CD4-positive, alpha-beta T cell treated with Interleukin-15 for 1 hour (primary cell): ENCODE measurements at regions not wholly inside any gene's neighbourhood (a gene's known extent, or its start where the extent isn't known, plus 50 kb on each side); places are given as distances from the start of the nearest gene placed in this dataset.
"Not testable (repeated sequence)": the region's sequence is repeated elsewhere in the genome, so short reads cannot be mapped to it uniquely, and the experiment has no call there.

Experiments
- DNase-seq: peaks from one replicate; pipeline ENCODE4 v3.0.0-alpha.2; 2020

DNA sequence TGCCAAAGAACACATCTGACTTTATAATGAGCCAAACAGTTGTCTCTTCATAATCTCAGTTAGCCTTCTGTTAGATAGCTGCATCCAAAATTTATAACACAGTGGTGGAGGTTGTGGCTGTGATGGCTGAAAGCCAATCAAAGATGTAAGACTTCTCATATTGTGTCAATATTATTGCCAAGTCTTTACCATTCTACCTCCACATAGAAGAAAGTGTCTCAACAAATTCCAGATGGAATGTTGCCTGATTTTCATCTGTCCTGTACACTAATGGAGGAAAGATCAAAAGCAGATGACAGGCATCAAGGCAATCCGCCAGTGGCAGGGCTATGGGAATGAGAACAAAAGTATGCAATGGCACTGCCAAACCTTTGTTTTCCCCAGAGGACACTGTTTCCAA lies 813.1 kb upstream of the NOVA1 start:
- DNase-seq: no peak

DNA sequence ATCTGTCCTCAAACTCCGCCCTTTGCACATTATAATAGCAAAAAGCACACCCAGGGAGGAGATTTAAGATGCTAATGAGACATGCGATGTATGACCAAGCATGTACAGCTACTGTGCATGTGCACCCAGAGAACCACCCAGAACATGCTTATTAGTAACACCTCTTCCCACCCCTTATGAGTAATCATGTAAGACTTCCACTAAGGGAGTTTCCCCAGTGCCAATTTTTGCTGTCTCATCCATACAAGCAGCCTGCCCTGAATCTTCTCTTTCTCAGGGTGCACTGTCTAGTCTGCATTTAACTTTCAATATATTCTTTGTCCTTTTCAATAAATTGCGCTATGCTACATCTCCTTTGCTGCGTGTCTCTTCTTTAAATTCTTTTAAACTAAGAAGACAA lies 830.0 kb upstream of the NOVA1 start:
- DNase-seq: no peak

DNA sequence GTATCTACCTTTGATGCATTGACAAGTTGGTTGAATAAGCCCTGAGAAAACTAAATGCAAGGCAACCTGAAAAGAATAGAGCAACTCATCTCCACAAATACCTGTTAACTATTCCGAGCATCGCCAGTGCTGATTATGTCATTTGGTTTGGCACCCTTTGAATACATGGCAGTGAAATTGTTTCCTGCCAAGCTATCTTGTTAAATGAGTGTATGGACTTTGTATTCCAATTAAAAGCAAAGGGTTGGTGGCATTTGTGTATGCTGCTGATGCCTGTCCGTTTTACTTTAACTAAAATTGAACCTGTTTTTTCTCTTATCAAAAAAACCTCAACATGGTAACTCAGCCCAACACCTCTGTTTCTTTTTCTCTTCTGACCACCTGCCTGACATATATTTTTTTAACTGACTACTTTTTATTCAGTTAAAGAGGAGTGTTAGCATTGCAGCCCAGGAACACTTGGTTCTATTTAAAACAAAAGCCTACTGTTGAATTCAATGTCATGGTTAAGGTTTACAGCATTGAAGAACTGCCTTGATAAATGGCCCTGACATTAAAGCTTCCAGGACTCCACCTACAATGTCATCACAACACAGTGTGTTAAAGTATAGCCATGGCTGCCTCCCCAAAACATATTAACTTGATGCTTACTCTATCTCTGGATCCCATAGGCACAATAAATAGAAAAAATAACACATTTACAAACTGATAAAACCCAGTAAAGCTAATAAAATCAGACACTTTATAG lies 838.3 kb upstream of the NOVA1 start:
- DNase-seq: no peak

DNA sequence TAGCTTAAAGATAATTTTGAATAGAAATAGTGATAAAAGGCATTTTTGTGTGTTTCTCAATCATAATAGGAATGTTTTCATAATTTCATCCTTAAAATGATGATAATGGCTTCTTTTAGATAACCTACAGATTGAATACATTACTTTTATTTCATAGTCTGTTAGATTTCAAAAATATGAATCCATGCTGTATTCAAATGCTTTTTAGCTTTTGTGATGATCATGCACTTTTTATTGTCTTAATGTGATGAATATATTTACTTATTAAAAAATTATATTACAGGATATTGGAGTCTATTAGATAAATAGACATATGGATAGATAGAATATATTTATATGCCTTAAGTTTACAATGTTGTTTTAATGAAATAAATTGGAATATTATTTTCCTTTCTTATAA lies 886.8 kb upstream of the NOVA1 start:
- DNase-seq: no peak

DNA sequence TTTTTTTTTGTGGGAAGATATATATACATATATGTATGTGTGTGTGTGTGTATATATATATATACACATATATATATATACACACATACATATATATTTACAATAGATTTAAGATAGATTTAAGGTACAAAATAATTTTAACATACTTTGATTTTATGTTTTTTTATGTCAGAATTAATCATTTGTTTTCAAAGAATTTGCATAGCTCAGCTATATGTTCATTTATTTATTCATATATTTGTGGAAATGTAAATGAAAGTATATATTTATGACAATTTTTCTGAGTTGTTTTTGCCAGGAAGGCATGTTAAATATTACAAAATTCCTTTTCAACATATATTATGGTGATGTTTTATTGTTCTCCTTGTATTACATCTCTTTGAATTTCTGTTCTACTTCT lies 887.4 kb upstream of the NOVA1 start:
- no peak for DNase-seq

DNA sequence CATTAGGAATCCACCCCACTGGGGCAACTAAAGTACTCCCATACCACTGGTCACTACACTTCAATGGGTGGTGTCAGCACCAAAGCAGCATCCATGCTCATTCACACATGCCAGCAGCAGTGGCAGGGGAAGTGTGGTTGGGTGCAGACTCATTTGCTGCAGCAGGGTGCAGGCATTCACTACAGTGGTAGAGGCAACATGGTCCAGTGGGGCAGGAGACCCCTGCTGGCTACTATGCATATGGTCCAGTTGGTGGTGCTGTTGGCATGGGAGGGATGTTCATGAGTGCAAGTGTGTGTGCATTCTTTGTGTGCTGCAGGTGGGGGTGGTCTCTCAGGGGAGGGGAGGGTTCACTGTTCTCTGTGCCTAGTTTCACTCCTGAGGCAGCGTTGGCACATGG lies 908.4 kb upstream of the NOVA1 start:
- DNase-seq: no peak

DNA sequence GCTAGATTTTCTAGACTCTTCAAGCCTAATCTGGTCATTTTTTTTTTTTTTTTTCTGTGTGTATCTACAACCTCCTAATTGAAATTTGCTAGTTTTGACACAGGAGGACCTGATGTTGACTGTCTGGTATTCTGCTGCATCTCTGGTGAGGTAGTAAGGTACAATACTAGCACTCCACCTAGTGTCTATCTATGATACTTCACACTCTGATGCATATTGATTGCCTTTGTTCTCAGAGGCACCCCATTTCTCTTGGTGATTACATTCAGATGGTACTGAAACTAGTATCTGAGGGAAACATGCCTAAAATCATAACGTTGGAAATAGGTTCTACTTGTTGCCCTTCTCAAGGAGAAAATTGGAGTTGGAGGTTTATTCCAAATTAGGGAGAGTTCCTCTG lies 930.5 kb upstream of the NOVA1 start:
- no peak for DNase-seq

DNA sequence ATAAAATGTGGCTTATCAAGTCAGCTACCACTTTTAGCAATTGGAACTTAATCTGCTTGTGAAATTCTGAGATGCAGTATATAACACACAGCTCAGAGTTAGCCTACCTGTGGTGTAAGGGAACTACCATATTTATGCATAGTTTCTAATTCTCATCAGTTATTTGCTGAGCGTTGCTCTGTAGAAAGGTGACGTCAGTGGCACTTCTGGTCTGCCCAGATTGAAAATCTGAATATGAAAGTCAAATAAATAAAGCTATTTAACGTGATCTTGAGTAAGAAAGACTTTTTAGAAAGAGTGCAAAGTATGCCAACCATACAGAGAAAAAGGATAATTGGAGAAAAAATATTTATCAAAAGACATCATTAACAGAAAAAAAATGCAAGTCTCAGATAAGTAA lies 938.9 kb upstream of the NOVA1 start:
- DNase-seq: no peak

DNA sequence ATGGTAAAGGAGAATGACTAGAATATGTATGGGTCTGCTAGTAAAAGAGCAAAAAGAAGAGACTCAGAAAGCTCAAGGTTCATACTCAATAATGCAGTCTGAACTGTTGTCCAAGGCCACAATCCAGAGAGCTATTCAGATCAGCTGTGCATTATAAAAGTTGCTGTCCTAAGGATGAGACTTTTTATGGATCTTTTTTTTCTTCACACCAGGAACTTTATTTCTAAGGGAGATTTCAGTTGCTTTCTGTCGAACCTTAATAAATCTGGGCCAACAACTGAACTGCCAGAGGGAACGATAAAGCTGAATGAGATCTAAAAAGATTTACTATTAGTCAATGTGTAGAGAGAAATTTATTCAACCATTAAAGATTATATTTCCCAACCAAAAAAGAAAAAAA lies 948.3 kb upstream of the NOVA1 start:
- no peak for DNase-seq

DNA sequence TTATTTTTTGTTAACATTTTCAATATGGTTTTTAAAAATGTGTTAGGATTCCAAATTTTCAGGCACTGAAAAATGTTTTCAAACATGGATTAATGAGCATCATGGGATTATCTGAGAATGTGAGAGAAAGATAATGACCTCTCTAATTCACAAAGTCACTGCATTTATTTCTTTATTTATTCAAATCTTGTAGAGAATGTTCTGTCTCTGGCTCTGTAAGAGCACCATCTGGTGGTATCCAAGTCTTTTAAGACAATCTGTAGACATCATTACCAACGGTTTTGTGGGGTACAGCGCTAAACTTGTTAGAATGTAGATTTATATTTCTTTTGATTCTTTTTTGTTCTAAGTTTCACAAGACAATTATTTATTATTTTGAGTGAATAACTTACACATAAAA lies 956.0 kb upstream of the NOVA1 start:
- DNase-seq: no peak

DNA sequence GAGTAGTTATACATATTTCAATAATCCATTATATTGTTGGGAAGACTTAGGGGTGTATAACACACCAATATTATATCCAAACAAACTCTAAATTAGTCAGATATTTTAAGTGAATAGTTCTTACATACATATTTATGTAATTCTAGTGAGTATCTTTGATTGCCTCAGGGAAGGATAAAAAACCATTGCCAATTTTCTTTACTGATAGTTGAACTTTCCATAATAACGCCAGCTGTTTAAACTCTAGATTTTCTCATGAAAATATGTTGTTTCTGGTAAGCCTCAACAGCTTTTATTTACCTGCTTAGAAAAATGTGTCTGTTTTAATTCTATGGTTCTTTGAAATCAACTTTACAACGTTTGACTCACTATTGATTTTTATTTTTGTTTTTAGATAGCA lies 959.6 kb upstream of the NOVA1 start:
- DNase-seq: no peak

DNA sequence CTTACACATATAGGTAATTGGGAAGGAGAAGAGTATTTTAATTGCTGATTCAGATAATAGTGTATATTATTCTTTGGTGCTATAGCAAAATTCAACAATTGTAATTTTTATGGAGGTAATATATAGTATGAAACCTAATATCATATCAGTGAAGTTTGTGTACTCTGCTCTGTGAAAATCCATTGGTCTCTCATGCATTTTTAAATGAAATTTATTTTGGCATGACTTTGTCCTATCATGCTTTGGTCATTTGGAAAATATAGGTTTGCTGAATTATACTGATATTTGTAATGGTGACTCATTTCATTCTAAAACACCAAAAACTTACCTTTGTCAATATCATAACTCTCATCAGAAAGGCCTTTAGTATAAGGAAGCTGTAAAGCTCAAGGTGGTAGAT lies 962.0 kb upstream of the NOVA1 start:
- no peak for DNase-seq

DNA sequence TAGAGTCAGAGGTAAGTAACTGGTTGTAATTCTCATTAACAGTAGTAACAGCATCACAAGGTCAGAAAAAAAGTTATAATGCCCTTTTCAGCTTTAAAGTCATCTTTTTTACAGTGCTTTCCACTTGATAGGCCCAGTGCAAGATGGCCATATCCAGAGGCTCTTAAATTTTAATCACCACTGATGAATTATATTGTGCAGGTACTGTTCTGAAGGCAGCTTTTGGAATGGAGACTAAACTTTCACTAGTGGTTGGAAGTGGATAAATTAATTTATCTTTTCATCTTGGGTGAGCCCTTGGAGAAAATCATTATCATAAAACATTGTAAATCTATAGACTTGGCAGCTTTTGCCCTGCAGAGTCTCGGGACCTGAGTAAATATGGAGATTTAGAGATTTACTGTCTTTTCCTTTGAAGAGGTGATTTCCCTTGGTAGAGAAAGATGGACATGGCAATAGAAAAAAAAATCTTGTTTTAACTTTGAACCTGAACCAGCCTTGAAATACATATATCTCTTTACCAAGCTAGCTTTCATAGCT lies 969.1 kb upstream of the NOVA1 start:
- DNase-seq: no peak

DNA sequence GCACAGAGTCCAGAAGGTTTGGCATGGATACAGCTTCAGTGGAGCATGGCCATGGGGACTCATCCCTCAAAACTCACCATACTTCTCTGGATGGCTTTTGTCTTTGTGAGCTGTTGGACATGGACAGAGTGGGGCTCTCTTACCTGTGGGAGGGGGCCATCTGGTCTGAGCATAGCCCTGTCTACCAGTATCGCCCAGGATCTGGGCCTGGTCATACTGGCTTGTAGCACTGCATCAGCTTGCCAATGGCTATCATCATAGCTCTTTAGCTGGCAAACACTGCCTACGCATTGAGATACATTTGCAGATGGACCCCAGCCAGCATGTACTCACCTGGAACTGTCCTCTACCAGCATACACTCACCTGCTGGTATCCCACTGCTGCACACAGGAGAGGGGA lies 975.2 kb upstream of the NOVA1 start:
- no peak for DNase-seq

DNA sequence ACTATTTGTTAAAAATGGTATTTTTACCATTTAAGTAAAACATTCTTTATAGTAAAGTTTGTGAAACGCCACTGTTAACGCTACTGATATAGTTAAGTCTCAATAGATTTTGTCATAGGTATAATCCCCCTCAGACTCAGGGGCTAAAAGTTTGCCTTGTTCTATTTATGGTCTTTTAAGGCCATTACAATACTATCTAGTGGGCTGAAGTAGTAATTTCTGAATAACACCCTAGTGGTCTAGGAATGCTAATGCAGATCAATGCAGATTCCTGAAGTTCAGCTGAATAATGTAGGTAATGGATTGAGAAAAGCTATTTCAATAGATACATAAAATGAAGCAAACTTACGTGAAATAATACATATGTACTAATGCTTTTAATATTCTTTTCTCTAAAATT lies 989.3 kb upstream of the NOVA1 start:
- no peak for DNase-seq

DNA sequence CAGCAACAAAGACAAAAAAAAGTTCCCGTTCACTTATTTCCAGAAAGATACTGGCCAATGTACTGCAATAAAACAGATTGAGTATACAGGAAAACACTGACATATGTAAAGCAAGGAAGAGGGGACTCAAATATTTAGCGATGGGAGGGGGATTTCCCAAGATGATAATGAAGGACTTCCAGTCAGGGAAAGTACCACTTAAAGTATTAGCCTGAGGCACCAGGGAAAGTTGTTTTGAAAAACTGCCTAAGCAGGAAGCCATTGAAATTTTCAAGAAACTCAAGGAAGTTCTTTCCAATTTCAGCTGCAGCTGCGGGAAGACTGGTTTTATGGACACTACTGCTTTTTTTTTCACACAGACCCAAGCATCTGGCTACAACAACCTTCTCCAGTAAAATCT lies 1007.4 kb upstream of the NOVA1 start:
- no peak for DNase-seq

DNA sequence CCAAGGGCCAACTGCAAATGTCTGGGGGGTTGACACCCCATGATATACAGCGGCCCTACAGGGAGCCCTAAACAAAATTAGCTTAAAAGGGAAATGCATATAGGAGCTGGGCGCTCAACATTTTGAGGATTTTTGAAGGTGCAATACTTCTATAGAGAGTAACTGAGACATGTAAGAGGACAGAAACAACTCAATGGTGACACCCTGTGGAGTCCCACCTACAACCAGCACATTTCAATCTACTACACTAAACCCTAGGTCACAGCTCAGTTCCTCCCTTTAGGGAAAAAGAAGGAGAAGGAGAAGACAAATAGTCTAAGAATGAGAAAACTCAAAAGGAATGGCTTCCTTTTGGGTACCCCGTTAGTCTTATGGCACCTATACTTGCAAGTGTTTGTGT lies 1010.5 kb upstream of the NOVA1 start:
- no peak for DNase-seq

DNA sequence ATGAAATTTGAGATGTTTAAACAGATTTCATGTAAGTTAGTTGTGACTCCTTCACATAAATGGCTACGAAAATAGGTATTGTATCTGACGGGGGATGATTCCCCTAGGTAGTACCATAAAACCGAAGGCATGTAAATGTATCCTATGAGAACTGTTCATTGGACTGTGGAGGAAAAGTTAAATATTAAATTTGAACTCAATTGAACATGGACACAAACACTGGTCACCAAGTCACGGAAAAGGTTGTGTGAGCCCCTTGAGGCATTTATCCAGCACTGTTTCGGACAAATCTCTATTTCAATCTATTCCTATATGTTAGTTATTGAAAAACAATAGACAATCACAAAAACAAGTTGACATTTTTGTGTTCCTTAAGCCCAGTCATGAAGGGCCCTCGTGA lies 1014.3 kb upstream of the NOVA1 start:
- DNase-seq: no peak

DNA sequence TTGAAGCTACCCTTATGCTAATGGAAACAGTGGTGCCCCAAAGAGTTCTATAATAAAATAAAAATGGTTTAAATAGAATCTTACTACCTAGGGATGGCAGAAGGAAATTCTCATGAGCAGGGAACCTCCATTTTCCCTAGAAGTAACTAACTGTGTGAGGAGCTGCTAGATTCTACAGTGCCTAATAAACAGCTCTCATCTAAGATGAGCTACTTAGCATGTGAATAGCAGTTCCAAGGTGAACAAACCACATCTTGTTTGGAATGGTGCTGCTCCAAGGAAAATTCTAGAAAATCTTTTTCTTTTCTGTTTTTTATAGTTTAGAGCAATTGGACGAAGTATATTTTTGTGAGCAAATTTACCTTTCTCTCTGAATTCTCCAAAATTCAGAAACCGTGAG lies 1015.3 kb upstream of the NOVA1 start:
- DNase-seq: no peak

DNA sequence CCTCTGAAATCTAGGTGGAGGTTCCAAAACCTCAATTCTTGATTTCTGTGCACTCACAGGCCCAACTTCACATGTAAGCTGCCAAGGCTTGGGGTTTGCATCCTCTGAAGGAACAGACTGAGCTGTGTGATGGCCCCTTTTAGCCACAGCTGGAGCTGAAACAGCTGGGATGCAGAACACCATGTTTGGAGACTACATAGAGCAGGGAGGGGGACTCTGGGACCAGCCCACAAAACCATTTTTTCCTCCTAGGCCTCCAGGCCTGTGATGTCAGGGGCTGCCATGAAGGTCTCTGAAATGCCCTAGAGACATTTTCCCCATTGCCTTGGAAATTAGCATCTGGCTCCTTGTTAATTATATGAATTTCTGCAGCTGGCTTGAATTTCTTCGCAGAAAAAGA lies 1025.9 kb upstream of the NOVA1 start:
- DNase-seq: no peak

DNA sequence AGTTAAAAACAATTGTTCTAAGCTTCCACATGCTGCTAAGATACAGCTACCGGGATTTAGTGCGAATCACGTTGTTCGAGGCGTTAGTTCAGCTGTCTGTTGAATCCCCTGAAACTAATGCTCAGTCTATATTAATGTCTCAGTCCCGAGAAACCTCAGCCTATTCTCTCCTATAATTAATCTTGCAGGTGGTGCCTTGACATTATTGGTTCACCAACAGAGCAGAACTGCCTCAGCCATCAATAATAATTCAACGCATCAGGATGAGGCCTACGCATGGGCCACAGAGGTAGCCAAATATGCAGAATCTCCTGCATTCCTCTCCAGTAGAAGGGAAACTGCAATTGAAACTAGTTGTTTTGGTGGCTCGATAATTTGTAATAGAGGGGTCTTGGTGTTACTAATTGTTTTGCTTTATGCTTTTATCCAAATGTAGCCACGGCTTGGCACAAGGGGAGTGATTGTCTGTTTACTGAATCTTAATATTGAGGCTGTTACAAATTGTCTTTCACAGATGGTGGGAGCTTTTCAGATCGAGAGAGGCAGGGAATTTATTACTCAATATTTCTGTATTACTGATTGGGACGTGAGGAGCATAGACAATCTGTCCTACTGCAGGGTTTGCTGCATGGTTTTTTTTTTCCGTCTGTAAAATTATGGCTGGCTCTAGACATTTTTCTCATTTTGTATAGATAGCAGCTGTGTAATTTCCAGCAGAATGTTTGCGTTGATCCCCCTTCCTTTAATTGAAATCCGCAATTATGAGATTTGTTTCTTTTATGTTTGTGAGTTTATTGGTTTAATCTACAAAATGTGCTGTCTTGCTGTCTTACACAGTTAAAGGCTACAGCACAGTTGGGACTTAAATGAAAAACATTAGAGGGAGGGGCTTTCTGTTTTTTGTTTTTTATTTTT lies 1036.5 kb upstream of the NOVA1 start:
- DNase-seq: no peak

DNA sequence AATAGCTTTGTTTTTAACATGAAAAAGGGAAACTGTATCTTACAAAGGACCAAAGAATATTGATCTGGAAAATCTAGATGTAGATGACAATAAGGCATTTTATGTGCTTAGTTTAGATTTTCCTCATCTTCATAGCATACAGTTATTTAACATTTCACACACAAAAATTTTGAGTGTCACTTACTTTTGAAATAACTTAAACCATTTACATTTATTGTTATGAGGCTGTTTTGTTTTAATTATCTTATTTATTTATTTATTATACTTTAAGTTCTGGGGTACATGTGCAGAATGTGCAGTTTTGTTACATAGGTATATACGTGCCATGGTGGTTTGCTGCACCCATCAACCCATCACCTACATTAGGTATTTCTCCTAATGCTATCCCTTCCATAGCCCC lies 1042.9 kb upstream of the NOVA1 start:
- DNase-seq: not testable (repeated sequence)

DNA sequence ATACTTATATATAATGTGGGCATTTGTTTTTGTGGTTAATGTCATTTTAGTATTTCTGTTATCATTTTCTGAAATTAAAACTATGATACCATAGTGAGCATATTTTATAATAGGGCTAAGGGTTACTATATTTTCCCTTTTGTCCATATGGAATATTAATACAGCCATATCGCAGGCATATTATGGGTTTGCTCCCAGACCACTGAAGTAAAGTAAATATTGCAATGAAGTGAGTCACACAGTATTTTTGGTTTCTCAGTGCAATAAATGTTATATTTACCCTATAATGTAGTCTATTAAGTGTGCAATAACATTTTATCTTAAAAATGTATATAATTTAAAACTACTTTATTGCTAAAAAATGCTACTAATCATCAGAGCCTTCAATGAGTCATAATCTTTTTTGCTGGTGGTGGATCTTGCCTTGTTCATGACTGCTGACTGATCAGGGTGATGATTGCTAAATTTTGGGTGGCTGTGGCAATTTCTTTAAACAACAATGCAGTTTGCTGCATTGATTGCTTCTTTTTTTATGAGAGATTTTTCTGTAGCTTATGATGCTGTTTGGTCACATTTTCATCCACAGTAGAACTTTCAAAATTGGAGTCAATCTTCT lies 1044.5 kb upstream of the NOVA1 start:
- no peak for DNase-seq

DNA sequence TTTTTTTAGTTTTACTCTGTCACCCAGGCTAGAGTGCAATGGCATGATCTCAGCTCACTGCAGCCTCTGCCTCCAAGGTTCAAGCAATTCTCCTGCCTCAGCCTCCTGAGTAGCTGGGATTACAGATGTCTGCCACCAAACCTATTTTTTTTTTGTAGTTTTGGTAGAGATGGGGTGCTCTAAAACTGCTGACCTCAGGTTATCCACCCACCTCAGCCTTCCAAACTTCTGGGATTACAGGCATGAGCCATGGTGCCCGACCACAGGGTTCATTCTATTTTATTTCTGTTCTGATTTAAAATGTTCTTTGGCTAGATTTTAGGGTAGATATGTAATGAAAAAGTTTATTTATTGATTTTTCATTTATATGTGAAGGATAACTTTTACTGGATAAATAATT lies 1062.8 kb upstream of the NOVA1 start:
- DNase-seq: no peak
